Gastroesophageal sphincter (tissue), 4 donors: ENCODE measurements at regions not wholly inside any gene's neighbourhood (a gene's known extent, or its start where the extent isn't known, plus 50 kb on each side); places are given as distances from the start of the nearest gene placed in this dataset.

Source experiments
- ATAC-seq: fragments of 150-250 bp; one replicate; pipeline ENCODE4 v1.9.1; 2016; ENCODE audit warnings: mild to moderate bottlenecking, moderate library complexity
- H3K27ac ChIP-seq, 4 donors: fragments of 200-600 bp; sonication (generic) in 3 of 4; 1 replicate in 3 of 4; 2 replicates in 1 of 4; pipeline ENCODE4 v1.5.1; 2016 to 2019
- H3K27me3 ChIP-seq: fragments of 200-600 bp; sonication (generic); one replicate; pipeline ENCODE4 v1.5.1; 2019
- H3K36me3 ChIP-seq, 2 donors: fragments of 200-600 bp; sonication (generic); one replicate each; pipeline ENCODE4 v1.5.1; 2019; ENCODE audit warnings: control low read depth in 1 of 2
- H3K4me1 ChIP-seq, 3 donors: fragments of 200-600 bp; sonication (generic); 1 replicate in 2 of 3; 2 replicates in 1 of 3; pipeline ENCODE4 v1.5.1; 2016 to 2019; ENCODE audit warnings: control low read depth in 2 of 3
- H3K4me3 ChIP-seq, 2 donors: fragments of 200-600 bp; sonication (generic); one replicate each; pipeline ENCODE4 v1.5.1; 2019; ENCODE audit warnings: mild to moderate bottlenecking in 1 of 2, moderate library complexity in 1 of 2
- H3K9me3 ChIP-seq, 3 donors: fragments of 200-600 bp; sonication (generic); one replicate each; pipeline ENCODE4 v1.5.1; 2017 to 2019; ENCODE audit warnings: control low read depth in 2 of 3
- CTCF ChIP-seq, 4 experiments: fragments of 200-600 bp in 2 of 4; fragments of 450-650 bp in 2 of 4; sonication (generic) in 1 of 4; IDR thresholded peaks; one replicate each; pipeline ENCODE4 v1.5.1; 2017 to 2019; ENCODE audit warnings: antibody characterized with exemption in 4 of 4, mild to moderate bottlenecking in 2 of 4, moderate library complexity in 2 of 4
- EP300 ChIP-seq: sonication (generic); formaldehyde crosslinking; IDR thresholded peaks from one replicate; pipeline ENCODE4 v1.6.1; 2017; ENCODE audit warnings: antibody characterized with exemption, mild to moderate bottlenecking
- POLR2A ChIP-seq, 2 donors: fragments of 450-650 bp; IDR thresholded peaks; one replicate each; pipeline ENCODE4 v1.6.1; 2017; ENCODE audit warnings: antibody characterized with exemption in 2 of 2, mild to moderate bottlenecking in 2 of 2, moderate library complexity in 1 of 2
- POLR2AphosphoS5 ChIP-seq: sonication (generic); formaldehyde crosslinking; IDR thresholded peaks from one replicate; pipeline ENCODE4 v1.6.1; 2017; ENCODE audit warnings: antibody characterized with exemption
- WGBS, 2 donors: methylation state at CpG; one replicate each; pipeline ENCODE4 v1.1.5; 2018; ENCODE audit warnings: low coverage in 1 of 2; 5-methylcytosine and 5-hydroxymethylcytosine counted together

- H3K4me3 ChIP-seq = no peak overlapping the region
- no peaks in the 10 kb centered on the region for H3K27me3 ChIP-seq
- no peaks in the 10 kb centered on the region for H3K9me3 ChIP-seq
- H3K27ac ChIP-seq = no peak overlapping the region
- ATAC-seq = no peak
- no peaks in the 10 kb centered on the region for H3K36me3 ChIP-seq
- TF ChIP-seq EP300 (no peak), POLR2A (IDR thresholded peaks at IDR 0.05) (no peak), CTCF (IDR thresholded peaks at IDR 0.05) (no peak), POLR2AphosphoS5 (no peak)
- 83 to 87% methylated on average over 6 of the region's 6 CpGs for WGBS, 2 donors
- no peaks in the 10 kb centered on the region for H3K4me1 ChIP-seq
Observed at GRCh38 chr10:112059220-112059619, 124.3 kb downstream of the GPAM start.

- H3K36me3 ChIP-seq = no peaks in the 10 kb centered on the region
- no peaks in the 10 kb centered on the region for H3K4me1 ChIP-seq
- ATAC-seq = no peak
- 76 to 92% methylated on average over 2 of the region's 2 CpGs for WGBS, 2 donors
- no peak for TF ChIP-seq POLR2A (IDR thresholded peaks at IDR 0.05)
- no peak for TF ChIP-seq EP300
- no peak for TF ChIP-seq POLR2AphosphoS5
- TF ChIP-seq CTCF (IDR thresholded peaks at IDR 0.05) = no peak
- H3K27ac ChIP-seq = no peak overlapping the region
- no peaks in the 10 kb centered on the region for H3K27me3 ChIP-seq
- no peak overlapping the region for H3K4me3 ChIP-seq
- no peaks in the 10 kb centered on the region for H3K9me3 ChIP-seq
Observed at GRCh38 chr10:112071596-112072133, 111.9 kb downstream of the GPAM start.

- Histone ChIP-seq H3K9me3 (no peaks in the 10 kb centered on the region), H3K4me3 (no peak overlapping the region), H3K4me1 (peaks cover 0 to 13% (median 0%) of the 10 kb centered on the region in 3 donors), H3K27ac (no peak overlapping the region), H3K36me3 (no peaks in the 10 kb centered on the region), H3K27me3 (no peaks in the 10 kb centered on the region)
- TF ChIP-seq POLR2A (IDR thresholded peaks at IDR 0.05) (no peak), CTCF (IDR thresholded peaks at IDR 0.05) (no peak), EP300 (no peak)
- no peak for ATAC-seq
- whole genome bisulfite sequencing, 2 donors = 87 to 88% methylated on average over 1 of the region's 1 CpG
Observed at GRCh38 chr10:112078003-112078402, 105.6 kb downstream of the GPAM start.

- Histone ChIP-seq H3K4me3 (no peak overlapping the region), H3K27ac (no peak overlapping the region), H3K4me1 (peaks cover 0 to 17% (median 0%) of the 10 kb centered on the region in 3 donors), H3K27me3 (no peaks in the 10 kb centered on the region), H3K9me3 (no peaks in the 10 kb centered on the region), H3K36me3 (no peaks in the 10 kb centered on the region)
- ATAC-seq = no peak
- WGBS, 2 donors = 67 to 90% methylated on average over 1 to 2 of the region's 2 CpGs
- no peak for TF ChIP-seq CTCF (IDR thresholded peaks at IDR 0.05)
- no peak for TF ChIP-seq EP300
- no peak for TF ChIP-seq POLR2A (IDR thresholded peaks at IDR 0.05)
- no peak for TF ChIP-seq POLR2AphosphoS5
Observed at GRCh38 chr10:112080231-112080630, 103.3 kb downstream of the GPAM start.

- H3K4me1 ChIP-seq = peaks cover 0 to 17% (median 0%) of the 10 kb centered on the region in 3 donors
- ATAC-seq = no peak
- no peaks in the 10 kb centered on the region for H3K9me3 ChIP-seq
- H3K36me3 ChIP-seq = no peaks in the 10 kb centered on the region
- no peak overlapping the region for H3K27ac ChIP-seq
- no peak for TF ChIP-seq POLR2AphosphoS5
- no peak for TF ChIP-seq EP300
- no peak for TF ChIP-seq CTCF (IDR thresholded peaks at IDR 0.05)
- no peak for TF ChIP-seq POLR2A (IDR thresholded peaks at IDR 0.05)
- no peak overlapping the region for H3K4me3 ChIP-seq
- H3K27me3 ChIP-seq = no peaks in the 10 kb centered on the region
- WGBS, 2 donors = 40% methylated on average over 1 of the region's 5 CpGs; no CpG with 5 or more reads in 1 of the 2 donors
Observed at GRCh38 chr10:112082120-112082519, 101.4 kb downstream of the GPAM start.
